Epithelial cell of proximal tubule (primary cell): ENCODE measurements at regions not wholly inside any gene's neighbourhood (a gene's known extent, or its start where the extent isn't known, plus 50 kb on each side); places are given as distances from the start of the nearest gene placed in this dataset.
"Not testable (repeated sequence)": the region's sequence is repeated elsewhere in the genome, so short reads cannot be mapped to it uniquely, and the experiment has no call there.

Experiments used
- DNase-seq: peaks from one replicate; pipeline ENCODE4 v3.0.0-alpha.2; 2011; ENCODE audit warnings: low read depth
- H3K4me3 ChIP-seq: 2 replicates; pipeline ENCODE4 v1.5.1; 2011; ENCODE audit warnings: low read depth, mild to moderate bottlenecking, low read length
- TF ChIP-seq, protein P1 (sequence below): conservative IDR thresholded peaks from 2 replicates; pipeline ENCODE4 v1.5.1; 2012; ENCODE audit warnings: low read depth, mild to moderate bottlenecking, low read length

DNA sequence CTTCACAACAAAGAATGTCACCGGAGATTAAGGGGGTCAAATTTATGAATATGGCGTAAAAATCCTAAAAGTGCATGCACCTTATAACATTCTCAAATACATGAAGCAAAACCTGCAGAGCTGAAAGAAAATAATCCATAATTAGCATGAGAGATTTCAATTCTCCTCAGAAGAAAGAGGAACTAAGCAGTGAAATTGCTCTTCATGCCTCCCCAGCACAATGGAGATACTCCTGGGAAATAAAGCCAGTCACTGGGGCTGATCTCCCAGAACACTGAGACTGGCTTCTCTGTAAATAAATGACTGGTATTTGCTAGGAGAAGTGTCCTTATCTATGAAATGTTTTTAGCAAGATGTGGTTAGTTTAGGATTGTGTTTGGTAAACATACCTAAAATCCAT is 68.1 kb downstream of the GOLGA6L6 start:
- not testable (repeated sequence) for DNase-seq, H3K4me3 ChIP-seq

DNA sequence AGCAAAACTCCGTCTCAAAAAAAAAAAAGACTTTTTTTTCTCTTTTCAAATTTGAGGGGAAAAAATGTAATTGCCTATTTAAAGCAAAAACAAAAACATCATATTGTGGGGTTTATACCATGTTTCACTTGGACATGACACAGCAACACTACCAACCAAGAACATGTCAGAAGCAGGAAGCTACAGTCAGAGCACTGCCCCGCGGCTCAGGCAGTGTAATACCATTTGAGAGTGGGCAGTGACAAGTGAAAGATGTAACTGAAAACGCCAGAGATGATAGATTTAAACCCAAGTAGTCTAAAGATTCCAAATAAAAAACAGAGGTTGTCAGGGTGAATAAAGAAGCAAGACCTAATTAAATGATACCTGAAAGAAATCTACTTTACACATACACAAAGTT is 68.6 kb downstream of the GOLGA6L6 start:
- H3K4me3 ChIP-seq, DNase-seq: not testable (repeated sequence)

DNA sequence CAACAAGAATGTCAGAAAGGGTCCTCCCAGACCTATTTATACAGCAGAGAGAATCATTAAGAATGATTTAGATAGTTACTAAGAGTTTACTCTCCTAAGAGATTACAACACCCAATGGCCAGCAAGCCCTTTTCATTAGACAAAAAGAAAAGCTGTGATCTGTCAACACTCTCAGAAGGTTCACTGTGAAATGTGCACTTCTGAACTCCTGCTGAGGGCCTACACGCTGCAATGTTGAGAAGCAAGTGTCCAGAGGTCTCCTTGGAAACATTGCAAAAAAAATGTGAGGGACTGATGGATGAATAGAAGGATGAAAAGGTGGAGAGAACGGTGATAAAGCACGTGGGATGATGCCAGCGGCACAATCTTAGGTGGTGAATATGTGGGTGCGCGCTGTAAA is 70.8 kb downstream of the GOLGA6L6 start:
- DNase-seq, H3K4me3 ChIP-seq: not testable (repeated sequence)

DNA sequence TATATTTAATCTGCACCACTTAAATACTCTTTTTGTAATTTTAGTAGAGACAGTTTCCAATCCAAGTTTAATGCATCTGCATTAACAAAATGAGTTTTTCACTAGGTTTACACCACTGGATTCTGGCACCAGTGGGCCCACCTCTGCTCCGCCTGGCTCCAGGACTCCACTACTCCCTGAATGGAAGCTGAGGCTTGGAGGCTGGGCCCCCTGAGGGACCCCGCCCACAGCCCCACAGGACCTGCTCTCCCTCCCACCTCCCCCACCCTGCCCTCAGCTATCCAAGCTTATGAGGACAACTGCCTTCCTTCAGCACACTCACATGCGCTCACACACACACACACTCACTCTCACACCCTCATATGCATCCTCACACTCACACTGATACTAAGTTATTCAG is 100.5 kb downstream of the GOLGA6L6 start:
- DNase-seq = not testable (repeated sequence)

DNA sequence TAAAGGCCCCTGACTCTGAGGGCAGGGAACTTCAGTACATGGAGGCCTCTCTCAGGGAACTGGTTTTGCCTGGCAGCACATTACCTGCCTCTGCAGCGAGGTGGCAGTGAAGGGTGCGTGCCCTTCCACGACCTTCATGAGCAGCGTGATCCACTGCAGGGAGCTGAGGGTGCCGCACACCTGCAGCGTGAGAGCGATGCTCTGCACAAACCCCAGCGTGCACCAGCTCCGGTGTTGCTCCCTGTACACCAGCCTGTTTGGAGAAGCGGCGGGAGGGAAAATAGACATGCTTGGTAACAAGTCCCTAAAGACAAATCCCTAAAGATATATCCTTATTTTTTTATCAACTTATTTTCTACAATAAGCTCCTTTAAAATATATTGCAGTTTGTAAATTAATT is 101.2 kb downstream of the GOLGA6L6 start:
- not testable (repeated sequence) for H3K4me3 ChIP-seq, DNase-seq

More for the DNA sequence above, 100.5 kb downstream of the GOLGA6L6 start:
- not testable (repeated sequence) for H3K4me3 ChIP-seq

DNA sequence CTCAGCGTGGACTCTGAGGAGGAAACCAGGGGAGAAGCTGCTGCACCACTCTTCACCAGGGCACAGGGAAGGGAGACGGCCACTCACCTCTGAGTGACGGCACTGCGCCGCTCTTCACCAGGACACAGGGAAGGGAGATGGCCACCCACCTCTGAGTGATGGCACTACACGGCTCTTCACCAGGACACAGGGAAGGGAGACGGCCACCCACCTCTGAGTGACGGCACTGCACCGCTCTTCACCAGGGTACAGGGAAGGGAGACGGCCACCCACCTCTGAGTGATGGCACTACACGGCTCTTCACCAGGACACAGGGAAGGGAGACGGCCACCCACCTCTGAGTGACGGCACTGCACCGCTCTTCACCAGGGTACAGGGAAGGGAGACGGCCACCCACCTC is 102.5 kb downstream of the GOLGA6L6 start:
- not testable (repeated sequence) for DNase-seq, H3K4me3 ChIP-seq

DNA sequence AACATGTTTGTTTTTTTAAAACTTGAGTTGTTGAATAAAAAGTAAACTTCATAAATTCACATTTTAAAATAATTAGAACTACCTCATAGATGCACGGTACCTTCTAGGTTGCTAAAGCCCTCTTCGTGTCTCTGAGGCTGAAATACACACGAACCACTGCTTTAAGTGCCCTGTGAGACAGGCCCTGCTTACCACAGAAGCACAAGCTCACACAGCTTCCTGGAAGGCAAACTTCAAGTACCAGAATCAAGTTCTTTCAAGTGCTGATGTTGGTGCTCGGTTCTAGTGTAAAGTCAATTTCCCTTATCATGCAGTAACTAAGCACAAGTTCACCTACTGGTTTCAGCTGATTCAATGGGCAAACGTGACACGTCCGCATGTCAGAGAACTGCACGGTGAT is 103.3 kb downstream of the GOLGA6L6 start:
- not testable (repeated sequence) for DNase-seq, H3K4me3 ChIP-seq

DNA sequence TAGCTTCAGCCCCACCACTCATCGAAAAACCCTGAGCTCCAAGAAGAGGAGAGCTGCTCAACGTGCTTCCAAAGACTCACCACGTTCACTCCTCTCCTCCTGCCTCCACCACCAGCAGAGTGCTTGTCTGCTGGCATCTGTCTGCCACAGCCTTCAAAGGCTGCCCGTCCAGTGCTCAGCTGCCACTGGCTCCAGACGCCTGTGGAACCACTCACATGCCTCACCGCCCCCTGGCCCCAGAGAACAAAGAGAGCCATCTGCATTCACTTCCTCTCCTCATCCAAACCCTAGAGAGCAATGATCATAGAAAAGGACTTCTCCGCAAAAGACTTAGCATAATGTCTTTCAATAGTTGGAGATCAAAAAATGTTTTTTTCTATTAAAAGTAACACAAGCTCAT is 108.1 kb downstream of the GOLGA6L6 start:
- not testable (repeated sequence) for H3K4me3 ChIP-seq, DNase-seq

DNA sequence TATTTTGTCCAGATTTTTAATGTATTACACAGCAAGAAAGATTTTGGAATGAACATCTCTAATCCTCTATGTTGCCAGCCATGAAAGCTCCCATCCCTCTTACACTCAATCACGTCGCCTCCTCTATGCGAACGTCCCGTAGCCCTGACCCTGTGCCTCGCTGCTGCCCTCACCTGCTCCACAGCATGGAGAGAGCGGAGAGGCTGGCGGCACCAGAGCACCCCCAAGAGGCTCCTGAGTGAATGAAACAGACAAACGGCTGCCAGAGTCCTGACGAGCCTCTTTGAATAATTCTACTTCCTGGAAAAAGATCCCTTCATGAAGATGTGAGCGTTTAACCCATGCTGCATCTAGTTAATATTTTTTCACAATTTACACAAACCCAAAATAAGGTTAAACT is 111.1 kb downstream of the GOLGA6L6 start:
- not testable (repeated sequence) for H3K4me3 ChIP-seq, DNase-seq

DNA sequence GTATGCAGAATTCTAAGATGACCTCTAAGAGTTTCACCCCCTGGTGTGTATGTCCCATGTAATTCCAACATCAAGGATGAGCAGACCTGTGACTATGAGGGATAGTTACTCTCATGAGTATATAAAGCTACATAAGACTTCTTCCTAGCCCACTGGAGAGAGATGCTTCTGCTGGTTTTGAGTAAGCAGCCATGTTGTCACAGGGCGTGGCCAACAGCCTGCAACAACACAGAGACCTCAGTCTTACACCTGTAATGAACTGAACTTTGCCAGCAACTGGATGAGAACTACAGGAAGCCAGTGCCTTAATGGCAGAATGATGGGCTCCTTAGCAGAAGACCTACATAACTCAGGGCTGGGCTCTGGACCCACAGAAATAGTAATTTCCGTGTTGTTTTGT is 120.9 kb downstream of the GOLGA6L6 start:
- not testable (repeated sequence) for H3K4me3 ChIP-seq, DNase-seq

DNA sequence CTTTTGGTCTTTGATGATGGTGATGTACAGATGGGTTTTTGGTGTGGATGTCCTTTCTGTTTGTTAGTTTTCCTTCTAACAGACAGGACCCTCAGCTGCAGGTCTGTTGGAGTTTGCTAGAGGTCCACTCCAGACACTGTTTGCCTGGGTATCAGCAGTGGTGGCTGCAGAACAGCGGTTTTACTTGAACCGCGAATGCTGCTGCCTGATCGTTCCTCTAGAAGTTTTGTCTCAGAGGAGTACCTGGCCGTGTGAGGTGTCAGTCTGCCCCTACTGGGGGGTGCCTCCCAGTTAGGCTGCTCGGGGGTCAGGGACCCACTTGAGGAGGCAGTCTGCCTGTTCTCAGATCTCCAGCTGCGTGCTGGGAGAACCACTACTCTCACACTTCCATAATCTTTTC is 125.0 kb downstream of the GOLGA6L6 start:
- not testable (repeated sequence) for DNase-seq, H3K4me3 ChIP-seq

DNA sequence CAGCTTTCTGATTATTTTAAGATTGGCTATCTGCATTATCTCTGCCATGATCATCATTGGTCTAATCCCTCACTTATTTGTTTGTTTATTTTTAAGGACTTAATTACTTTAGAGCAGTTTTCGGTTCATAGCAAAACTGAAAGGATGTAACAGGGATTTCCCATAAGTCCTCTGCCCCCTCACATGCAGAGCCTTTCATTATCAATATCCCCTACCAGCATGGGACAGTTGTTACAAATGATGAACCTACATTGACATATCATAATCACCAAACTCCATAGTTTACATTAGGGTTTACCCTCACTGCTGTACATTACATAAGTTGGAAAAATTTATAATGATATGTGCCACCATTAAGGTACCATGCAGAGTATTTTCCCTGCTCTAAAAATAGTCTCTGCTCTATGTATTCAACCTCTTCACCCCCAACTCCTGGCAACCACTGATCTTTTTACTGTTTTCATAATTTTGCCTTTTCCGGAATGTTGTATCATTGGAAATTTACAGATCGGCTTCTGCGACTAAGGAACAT is 131.9 kb downstream of the GOLGA6L6 start:
- H3K4me3 ChIP-seq, DNase-seq: not testable (repeated sequence)

DNA sequence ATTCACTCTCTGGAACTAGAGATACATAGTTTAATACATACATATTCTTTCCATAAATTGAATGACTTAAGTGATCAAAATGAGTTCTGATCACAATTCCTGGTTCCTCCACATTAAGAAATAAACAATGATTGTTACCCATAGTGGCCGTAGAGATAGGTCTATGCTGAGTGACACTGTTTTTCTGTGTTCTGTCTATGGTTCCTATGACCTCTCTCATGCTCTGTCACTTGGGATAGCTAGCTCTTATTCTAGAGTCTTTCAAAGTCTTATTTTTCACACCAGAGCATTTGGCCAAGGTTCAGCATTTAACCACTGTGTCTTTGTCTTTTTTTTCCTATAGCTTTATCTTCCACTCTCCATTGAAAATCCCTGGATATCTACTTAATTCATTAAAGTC is 132.4 kb downstream of the GOLGA6L6 start:
- TF ChIP-seq, protein P1, sequence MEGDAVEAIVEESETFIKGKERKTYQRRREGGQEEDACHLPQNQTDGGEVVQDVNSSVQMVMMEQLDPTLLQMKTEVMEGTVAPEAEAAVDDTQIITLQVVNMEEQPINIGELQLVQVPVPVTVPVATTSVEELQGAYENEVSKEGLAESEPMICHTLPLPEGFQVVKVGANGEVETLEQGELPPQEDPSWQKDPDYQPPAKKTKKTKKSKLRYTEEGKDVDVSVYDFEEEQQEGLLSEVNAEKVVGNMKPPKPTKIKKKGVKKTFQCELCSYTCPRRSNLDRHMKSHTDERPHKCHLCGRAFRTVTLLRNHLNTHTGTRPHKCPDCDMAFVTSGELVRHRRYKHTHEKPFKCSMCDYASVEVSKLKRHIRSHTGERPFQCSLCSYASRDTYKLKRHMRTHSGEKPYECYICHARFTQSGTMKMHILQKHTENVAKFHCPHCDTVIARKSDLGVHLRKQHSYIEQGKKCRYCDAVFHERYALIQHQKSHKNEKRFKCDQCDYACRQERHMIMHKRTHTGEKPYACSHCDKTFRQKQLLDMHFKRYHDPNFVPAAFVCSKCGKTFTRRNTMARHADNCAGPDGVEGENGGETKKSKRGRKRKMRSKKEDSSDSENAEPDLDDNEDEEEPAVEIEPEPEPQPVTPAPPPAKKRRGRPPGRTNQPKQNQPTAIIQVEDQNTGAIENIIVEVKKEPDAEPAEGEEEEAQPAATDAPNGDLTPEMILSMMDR = no peak
- DNase-seq = no peak
- H3K4me3 ChIP-seq = no peak overlapping the region

DNA sequence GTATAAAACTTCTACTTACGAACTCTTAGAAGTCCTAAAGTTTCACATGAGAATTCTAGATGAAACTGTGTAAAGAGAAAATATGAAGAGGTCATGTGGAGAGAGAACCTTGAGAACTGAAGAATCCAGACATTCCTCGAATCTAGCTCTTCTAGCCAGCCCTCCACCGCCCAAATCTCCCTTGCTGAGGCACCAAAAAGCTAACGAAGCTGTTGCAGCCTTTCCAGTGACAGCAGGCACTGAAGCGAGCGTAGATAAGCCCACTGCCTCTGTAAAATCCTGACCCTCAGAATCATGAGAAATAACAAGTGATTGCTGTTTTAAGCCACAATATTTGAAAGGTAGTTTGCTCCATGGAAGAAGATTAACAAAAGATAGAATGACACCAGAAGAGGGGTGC is 134.0 kb downstream of the GOLGA6L6 start:
- H3K4me3 ChIP-seq = no peak overlapping the region
- TF ChIP-seq, protein P1 = no peak
- no peak for DNase-seq

DNA sequence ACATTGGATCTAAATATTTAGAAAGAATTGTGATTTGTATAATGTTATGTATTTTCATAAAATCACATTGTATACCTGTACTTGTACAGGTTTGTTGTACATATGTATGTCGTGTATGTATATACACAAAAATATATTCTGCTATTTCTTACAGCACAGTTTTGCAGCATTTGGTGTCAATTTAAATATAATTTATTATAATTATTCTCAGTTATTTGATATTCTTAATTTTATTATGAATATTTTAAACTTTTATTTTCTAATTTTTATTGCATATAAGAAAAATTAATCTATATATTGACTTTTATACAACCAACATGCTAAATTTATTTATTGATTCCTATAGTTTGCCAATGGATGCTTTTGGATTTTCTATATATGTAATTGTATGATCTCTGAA is 137.0 kb downstream of the GOLGA6L6 start:
- not testable (repeated sequence) for H3K4me3 ChIP-seq, DNase-seq

DNA sequence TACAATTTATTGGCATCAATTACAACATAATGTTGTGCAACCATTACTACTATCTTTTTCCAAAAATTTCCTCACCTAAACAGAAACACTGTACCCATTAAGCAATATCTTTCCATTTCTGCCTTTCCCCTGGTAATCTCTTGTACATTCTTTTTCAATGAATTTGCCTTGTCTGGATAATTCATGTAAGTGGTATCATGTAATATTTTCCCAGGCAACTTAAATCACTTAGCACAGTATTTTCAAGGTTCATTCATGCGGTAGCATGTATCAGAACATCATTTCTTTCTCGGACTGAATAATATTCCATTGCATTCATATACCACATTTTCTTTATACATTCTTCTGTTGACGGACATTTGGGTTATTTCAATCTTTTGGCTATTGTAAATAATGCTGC is 139.0 kb downstream of the GOLGA6L6 start:
- not testable (repeated sequence) for H3K4me3 ChIP-seq, DNase-seq

DNA sequence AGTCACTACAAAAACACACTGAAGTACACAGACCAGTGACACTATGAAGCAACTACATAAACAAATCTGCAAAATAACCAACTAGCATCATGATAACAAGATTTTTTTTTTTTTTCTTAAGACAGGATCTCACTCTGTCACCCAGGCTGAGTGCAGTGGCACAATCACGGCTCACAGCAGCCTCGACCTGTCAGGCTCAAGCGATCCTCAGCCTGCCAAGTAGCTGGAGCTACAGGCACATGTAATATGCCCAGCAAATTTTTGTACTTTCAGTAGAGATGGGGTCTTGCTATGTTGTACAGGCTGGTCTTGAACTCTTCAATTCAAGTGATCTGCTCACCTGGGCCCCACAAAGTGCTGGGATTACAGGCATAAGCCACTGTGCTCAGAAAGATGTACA is 140.5 kb downstream of the GOLGA6L6 start:
- H3K4me3 ChIP-seq, DNase-seq: not testable (repeated sequence)

DNA sequence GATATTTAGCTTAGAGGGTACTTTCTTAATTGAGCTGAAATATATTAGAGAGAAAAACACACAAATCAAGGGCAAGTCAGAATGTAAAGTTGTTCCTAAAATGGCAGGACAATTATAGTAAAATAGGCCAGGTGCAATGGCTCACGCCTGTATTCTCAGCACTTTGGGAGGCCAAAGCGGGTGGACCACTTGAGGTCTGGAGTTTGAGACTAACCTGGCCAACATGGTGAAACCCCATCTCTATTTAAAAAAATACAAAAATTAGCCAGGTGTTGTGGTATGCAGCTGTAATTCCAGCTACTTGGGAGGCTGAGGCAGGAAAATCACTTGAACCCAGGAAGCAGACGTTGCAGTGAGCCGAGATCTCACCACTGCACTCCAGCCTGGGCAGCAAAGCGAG is 142.9 kb downstream of the GOLGA6L6 start:
- not testable (repeated sequence) for H3K4me3 ChIP-seq, DNase-seq

DNA sequence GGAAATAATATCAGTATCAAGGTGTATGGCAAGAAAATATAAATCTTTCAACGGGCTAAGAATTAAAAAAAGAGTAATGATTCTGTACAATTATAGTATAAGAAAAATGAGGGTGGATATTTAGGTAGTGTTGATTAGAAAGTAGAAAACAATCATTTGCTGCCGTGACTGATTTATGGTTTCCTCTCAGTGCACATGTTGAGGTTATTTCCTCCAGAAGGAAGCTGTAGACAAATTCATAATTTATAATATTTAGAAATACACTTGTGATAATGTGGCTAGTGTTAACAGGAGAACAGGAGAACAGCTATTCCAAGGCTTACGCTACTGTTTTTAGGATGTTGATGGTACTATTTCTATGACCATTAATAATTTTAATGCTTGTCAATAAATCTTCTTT is 153.4 kb downstream of the GOLGA6L6 start:
- DNase-seq, H3K4me3 ChIP-seq: not testable (repeated sequence)
